Tibial nerve (tissue), 4 donors: ENCODE measurements at regions not wholly inside any gene's neighbourhood (a gene's known extent, or its start where the extent isn't known, plus 50 kb on each side); places are given as distances from the start of the nearest gene placed in this dataset.

Experiments used
- EP300 ChIP-seq, 2 donors: sonication (generic); formaldehyde crosslinking; IDR thresholded peaks; one replicate each; pipeline ENCODE4 v1.6.1; 2017; ENCODE audit warnings: antibody characterized with exemption in 2 of 2, mild to moderate bottlenecking in 1 of 2
- POLR2A ChIP-seq, 2 donors: fragments of 450-650 bp; IDR thresholded peaks; one replicate each; pipeline ENCODE4 v1.6.1; 2017; ENCODE audit warnings: antibody characterized with exemption in 2 of 2, mild to moderate bottlenecking in 2 of 2, moderate library complexity in 2 of 2
- TF ChIP-seq, protein P1 (sequence below), 5 experiments: fragments of 200-600 bp in 3 of 5; fragments of 450-650 bp in 2 of 5; sonication (generic) in 3 of 5; IDR thresholded peaks; one replicate each; pipeline ENCODE4 v1.5.1; 2016 to 2019; ENCODE audit warnings: antibody characterized with exemption in 5 of 5, mild to moderate bottlenecking in 3 of 5, moderate library complexity in 2 of 5

DNA sequence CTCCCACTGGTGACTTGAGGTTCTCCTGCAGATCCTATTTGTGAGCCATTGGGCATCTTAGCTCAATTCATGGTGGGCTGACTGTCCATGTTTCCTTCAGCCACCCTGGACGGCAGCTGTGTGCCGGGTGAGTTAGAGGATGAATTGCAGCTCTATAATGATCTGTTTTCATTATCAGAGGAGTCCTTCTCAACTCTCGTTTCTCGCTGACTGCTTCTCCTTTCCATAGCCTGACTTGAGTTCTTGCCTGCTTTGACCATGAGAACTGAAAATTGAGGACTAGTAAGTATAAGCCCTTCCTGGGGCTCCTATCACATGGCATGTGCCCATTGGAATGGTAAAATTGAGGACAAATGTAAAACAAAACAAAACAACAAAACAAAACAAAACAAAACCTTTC lies 121.8 kb downstream of the CDC42EP3 start:
- TF ChIP-seq, protein P1, sequence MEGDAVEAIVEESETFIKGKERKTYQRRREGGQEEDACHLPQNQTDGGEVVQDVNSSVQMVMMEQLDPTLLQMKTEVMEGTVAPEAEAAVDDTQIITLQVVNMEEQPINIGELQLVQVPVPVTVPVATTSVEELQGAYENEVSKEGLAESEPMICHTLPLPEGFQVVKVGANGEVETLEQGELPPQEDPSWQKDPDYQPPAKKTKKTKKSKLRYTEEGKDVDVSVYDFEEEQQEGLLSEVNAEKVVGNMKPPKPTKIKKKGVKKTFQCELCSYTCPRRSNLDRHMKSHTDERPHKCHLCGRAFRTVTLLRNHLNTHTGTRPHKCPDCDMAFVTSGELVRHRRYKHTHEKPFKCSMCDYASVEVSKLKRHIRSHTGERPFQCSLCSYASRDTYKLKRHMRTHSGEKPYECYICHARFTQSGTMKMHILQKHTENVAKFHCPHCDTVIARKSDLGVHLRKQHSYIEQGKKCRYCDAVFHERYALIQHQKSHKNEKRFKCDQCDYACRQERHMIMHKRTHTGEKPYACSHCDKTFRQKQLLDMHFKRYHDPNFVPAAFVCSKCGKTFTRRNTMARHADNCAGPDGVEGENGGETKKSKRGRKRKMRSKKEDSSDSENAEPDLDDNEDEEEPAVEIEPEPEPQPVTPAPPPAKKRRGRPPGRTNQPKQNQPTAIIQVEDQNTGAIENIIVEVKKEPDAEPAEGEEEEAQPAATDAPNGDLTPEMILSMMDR (IDR thresholded peaks at IDR 0.05), result no peak
- TF ChIP-seq POLR2A (IDR thresholded peaks at IDR 0.05) (no peak), EP300 (IDR thresholded peaks at IDR 0.05) (no peak)
